GM06990 (cell line): ENCODE measurements at regions not wholly inside any gene's neighbourhood (a gene's known extent, or its start where the extent isn't known, plus 50 kb on each side); places are given as distances from the start of the nearest gene placed in this dataset.

Experiments used
- DNase-seq: peaks from one replicate; pipeline ENCODE4 v3.0.0-alpha.2; 2011; ENCODE audit not compliant: insufficient read length; ENCODE audit errors: extremely low read depth
- H3K27me3 ChIP-seq: replicated peaks from 2 replicates; pipeline ENCODE4 v1.6.0; 2011; ENCODE audit warnings: low read length; ENCODE audit not compliant: control insufficient read depth, insufficient read depth
- H3K36me3 ChIP-seq: 2 replicates; pipeline ENCODE4 v1.5.1; 2011; ENCODE audit warnings: low read length; ENCODE audit not compliant: control insufficient read depth, insufficient read depth
- H3K4me3 ChIP-seq: replicated peaks from 2 replicates; pipeline ENCODE4 v1.5.1; 2011; ENCODE audit warnings: low read depth, mild to moderate bottlenecking, control low read depth, low read length
- TF ChIP-seq, protein P1 (sequence below): IDR thresholded peaks from 2 replicates; pipeline ENCODE4 v1.5.1; 2011; ENCODE audit warnings: low read length, control low read depth, mild to moderate bottlenecking, inconsistent platforms; ENCODE audit not compliant: insufficient read depth, poor library complexity, severe bottlenecking

DNA sequence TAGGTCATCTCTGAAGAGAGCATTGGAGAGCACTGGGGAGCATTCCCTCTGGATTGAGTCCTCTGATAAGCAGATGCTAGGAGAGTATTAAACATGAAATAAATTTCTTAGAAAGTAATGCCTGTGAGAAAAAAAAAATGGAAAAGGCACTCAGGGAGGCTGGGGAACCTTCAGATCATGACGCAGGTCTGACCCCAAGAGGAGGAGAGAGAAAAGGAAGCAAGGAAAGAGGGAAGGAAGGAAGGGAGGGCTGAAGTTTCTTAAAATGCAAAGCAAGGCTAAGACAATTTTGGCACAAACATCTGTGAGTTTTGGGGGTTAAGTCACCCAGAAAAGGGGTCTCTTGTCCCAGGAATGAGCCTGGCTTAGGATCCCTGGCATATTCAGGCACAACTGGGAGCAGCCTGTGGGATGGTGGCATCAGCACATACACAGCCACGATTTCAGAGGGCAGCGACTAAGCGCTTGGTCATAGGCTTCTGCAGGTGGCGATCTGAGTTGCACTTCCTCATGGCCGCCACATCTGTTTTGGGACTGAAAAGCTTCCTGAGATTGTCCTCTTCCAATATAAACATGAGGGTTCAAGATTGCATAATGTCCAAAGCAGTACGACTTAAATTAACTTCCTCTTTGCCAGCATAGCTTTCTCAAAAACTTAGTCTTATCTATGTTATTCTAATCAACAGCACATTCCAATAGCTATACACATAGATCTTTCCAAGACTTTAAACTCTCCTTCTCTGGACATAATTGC lies 692.7 kb downstream of the DNAH5 start:
- H3K4me3 ChIP-seq: no peak overlapping the region
- H3K27me3 ChIP-seq: no peaks in the 10 kb centered on the region
- no peak for DNase-seq
- TF ChIP-seq, protein P1, sequence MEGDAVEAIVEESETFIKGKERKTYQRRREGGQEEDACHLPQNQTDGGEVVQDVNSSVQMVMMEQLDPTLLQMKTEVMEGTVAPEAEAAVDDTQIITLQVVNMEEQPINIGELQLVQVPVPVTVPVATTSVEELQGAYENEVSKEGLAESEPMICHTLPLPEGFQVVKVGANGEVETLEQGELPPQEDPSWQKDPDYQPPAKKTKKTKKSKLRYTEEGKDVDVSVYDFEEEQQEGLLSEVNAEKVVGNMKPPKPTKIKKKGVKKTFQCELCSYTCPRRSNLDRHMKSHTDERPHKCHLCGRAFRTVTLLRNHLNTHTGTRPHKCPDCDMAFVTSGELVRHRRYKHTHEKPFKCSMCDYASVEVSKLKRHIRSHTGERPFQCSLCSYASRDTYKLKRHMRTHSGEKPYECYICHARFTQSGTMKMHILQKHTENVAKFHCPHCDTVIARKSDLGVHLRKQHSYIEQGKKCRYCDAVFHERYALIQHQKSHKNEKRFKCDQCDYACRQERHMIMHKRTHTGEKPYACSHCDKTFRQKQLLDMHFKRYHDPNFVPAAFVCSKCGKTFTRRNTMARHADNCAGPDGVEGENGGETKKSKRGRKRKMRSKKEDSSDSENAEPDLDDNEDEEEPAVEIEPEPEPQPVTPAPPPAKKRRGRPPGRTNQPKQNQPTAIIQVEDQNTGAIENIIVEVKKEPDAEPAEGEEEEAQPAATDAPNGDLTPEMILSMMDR: no peak
- no peaks in the 10 kb centered on the region for H3K36me3 ChIP-seq

DNA sequence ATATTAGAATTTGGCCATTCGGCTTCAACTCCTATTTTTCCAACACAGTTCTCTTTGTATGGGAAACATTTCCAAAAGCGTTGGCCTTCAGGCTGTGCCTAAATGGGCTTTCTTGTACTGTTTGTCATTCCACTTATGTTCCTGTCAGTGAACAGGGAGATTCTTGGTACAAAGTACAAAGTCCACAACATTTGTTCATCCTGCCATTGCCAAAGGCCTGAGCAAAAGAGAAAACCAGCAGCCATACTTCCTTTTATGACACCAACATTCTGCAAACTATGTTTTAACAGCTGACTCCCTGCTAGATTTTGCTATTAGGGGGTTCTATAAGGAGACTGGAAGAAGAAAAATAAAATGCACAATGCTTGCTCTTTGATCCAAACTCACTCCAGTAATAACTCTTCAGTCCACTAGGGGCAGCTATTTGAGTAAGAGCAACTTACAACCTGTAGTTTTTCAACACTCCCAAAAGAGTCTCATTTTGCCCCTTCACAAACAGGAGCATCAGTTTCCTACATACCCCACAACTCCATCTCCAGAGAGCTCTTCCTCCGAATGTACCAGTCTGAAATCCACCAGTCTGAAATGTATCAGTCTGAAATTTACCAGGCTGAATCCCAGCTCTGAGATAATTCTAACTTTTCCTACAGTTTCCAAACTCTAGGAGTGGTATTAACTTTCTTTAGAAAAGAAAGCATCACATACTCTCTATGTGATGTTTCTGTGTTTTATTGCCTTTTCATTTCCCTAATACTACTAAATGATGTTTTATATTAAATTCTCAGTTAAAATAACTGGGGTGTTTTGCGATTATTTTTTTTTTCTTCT lies 693.8 kb downstream of the DNAH5 start:
- Histone ChIP-seq H3K36me3 (no peaks in the 10 kb centered on the region), H3K4me3 (no peak overlapping the region), H3K27me3 (no peaks in the 10 kb centered on the region)
- TF ChIP-seq, protein P1: peak; percentile 48
- no peak for DNase-seq

- H3K4me3 ChIP-seq: no peak overlapping the region
- no peaks in the 10 kb centered on the region for H3K27me3 ChIP-seq
- TF ChIP-seq, protein P1: no peak
- no peak for DNase-seq
- H3K36me3 ChIP-seq: no peaks in the 10 kb centered on the region
Observed at GRCh38 chr5:13249854-13250253, 694.6 kb downstream of the DNAH5 start.

DNA sequence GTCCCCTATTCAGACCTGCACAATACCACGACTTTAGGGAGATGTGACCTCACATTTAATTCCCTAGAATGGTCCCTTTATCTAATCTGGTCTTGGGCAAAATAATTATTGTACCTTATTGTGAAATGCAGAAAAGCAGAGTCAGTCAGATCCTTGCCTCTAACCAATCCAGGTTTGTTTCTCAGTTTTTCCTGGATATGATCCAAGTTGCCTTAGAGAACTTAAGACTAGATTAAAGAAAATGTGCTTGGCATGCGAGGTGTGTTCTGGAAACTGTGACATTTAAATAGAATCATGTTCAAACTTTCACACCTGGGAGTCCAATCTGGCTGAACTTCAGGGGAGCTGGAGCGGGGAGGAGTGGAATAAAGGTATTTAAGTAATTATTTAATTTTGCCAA lies 696.2 kb downstream of the DNAH5 start:
- H3K36me3 ChIP-seq: no peaks in the 10 kb centered on the region
- no peak for DNase-seq
- H3K27me3 ChIP-seq: no peaks in the 10 kb centered on the region
- H3K4me3 ChIP-seq: no peak overlapping the region
- TF ChIP-seq, protein P1: no peak

DNA sequence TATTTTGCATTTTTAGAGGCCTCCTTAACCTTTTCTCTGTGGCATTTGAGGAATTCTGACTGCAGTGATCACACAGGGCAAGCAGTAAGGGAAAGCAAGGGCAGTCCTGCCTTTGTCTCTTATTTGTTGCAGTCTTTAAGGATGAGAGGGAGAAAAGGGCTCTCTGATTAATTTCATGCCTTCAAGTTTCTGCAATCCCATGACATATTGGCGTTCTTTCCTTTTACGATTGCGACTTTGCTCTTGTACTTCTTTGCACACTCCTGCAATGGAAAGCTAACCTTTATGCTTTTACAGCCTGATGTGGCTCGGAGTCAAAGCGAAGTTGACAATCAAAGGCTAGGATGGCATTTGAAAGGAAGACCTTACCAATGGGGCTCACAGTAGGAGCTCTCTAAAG lies 698.4 kb downstream of the DNAH5 start:
- TF ChIP-seq, protein P1: no peak
- no peaks in the 10 kb centered on the region for H3K27me3 ChIP-seq
- no peak overlapping the region for H3K4me3 ChIP-seq
- DNase-seq: no peak
- H3K36me3 ChIP-seq: no peaks in the 10 kb centered on the region
